ENCODE measurements at regions not wholly inside any gene's neighbourhood (a gene's known extent, or its start where the extent isn't known, plus 50 kb on each side); places are given as distances from the start of the nearest gene placed in this dataset.

DNA sequence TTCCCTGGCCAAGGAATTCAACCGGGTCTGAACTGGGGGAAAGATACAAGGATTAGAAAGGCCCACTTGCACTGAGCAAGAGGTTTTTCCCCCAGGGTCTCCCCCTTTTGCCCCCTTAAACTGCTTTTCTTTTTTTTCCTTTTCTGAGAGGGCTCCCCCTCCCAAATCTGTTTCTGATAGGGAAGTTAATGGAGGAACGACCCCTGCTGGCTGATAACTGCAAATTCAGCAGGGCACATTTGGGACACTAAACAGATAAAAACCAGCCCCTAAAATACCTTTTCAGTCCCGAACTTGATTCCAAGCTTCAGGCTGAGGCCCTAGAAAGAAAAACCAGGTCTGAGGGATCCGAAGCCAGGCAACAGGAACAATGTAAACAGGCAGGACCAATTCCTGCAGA, 1012.4 kb upstream of the CRIM1 start:
- Histone ChIP-seq H3K4me1 (ENCODE audit: insufficient read depth, low read length, poor library complexity, severe bottlenecking) (no peaks in the 10 kb centered on the region), H3K4me3 (ENCODE audit: low read length, poor library complexity, severe bottlenecking) (no peak overlapping the region), H3K79me2 (ENCODE audit: insufficient read depth, low read length) (no peaks in the 10 kb centered on the region), H3K36me3 (ENCODE audit: insufficient read depth, low read length) (no peaks in the 10 kb centered on the region), H3K27me3 (ENCODE audit: insufficient read depth, low read length, poor library complexity, severe bottlenecking) (no peaks in the 10 kb centered on the region), H3K9ac (ENCODE audit: low read depth, low read length, poor library complexity, severe bottlenecking) (no peak overlapping the region), H3K9me3 (ENCODE audit: insufficient read depth, low read depth, low read length) (no peaks in the 10 kb centered on the region), H3K4me2 (ENCODE audit: low read depth, low read length, poor library complexity, severe bottlenecking) (no peak overlapping the region), H3K9me2 (replicated peaks; ENCODE audit: low read depth, low read length) (no peaks in the 10 kb centered on the region), H2AFZ (ENCODE audit: low read length) (no peak overlapping the region), H3F3A (ENCODE audit: low read depth) (no peaks in the 10 kb centered on the region), H4K20me1 (ENCODE audit: insufficient read depth, low read length, poor library complexity, severe bottlenecking) (no peaks in the 10 kb centered on the region)
- TF ChIP-seq, protein P1, sequence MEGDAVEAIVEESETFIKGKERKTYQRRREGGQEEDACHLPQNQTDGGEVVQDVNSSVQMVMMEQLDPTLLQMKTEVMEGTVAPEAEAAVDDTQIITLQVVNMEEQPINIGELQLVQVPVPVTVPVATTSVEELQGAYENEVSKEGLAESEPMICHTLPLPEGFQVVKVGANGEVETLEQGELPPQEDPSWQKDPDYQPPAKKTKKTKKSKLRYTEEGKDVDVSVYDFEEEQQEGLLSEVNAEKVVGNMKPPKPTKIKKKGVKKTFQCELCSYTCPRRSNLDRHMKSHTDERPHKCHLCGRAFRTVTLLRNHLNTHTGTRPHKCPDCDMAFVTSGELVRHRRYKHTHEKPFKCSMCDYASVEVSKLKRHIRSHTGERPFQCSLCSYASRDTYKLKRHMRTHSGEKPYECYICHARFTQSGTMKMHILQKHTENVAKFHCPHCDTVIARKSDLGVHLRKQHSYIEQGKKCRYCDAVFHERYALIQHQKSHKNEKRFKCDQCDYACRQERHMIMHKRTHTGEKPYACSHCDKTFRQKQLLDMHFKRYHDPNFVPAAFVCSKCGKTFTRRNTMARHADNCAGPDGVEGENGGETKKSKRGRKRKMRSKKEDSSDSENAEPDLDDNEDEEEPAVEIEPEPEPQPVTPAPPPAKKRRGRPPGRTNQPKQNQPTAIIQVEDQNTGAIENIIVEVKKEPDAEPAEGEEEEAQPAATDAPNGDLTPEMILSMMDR (conservative IDR thresholded peaks at IDR 0.05; ENCODE audit: low read length): peak; percentile 45
- TF ChIP-seq EZH2phosphoT487 (IDR thresholded peaks at IDR 0.05; ENCODE audit: borderline replicate concordance): no peak

GRCh38 chr2:35339211-35339610, 1016.4 kb upstream of the CRIM1 start:
- Histone ChIP-seq H3F3A (ENCODE audit: low read depth) (no peaks in the 10 kb centered on the region), H3K36me3 (ENCODE audit: insufficient read depth, low read length) (no peaks in the 10 kb centered on the region), H2AFZ (ENCODE audit: low read length) (no peak overlapping the region), H3K9ac (ENCODE audit: low read depth, low read length, poor library complexity, severe bottlenecking) (no peak overlapping the region), H3K4me1 (ENCODE audit: insufficient read depth, low read length, poor library complexity, severe bottlenecking) (no peaks in the 10 kb centered on the region), H3K9me2 (replicated peaks; ENCODE audit: low read depth, low read length) (no peaks in the 10 kb centered on the region), H3K4me2 (ENCODE audit: low read depth, low read length, poor library complexity, severe bottlenecking) (no peak overlapping the region), H3K27me3 (ENCODE audit: insufficient read depth, low read length, poor library complexity, severe bottlenecking) (no peaks in the 10 kb centered on the region), H4K20me1 (ENCODE audit: insufficient read depth, low read length, poor library complexity, severe bottlenecking) (no peaks in the 10 kb centered on the region), H3K4me3 (ENCODE audit: low read length, poor library complexity, severe bottlenecking) (no peak overlapping the region), H3K9me3 (ENCODE audit: insufficient read depth, low read depth, low read length) (no peaks in the 10 kb centered on the region), H3K79me2 (ENCODE audit: insufficient read depth, low read length) (no peaks in the 10 kb centered on the region)
- TF ChIP-seq, protein P1 (conservative IDR thresholded peaks at IDR 0.05; ENCODE audit: low read length): no peak
- no peak for TF ChIP-seq EZH2phosphoT487 (IDR thresholded peaks at IDR 0.05; ENCODE audit: borderline replicate concordance)

- Histone ChIP-seq H3K36me3 (ENCODE audit: insufficient read depth, low read length) (no peaks in the 10 kb centered on the region), H3K79me2 (ENCODE audit: insufficient read depth, low read length) (no peaks in the 10 kb centered on the region), H3K4me1 (ENCODE audit: insufficient read depth, low read length, poor library complexity, severe bottlenecking) (no peaks in the 10 kb centered on the region), H3K9me3 (ENCODE audit: insufficient read depth, low read depth, low read length) (no peaks in the 10 kb centered on the region), H3K4me3 (ENCODE audit: low read length, poor library complexity, severe bottlenecking) (no peak overlapping the region), H3K9me2 (replicated peaks; ENCODE audit: low read depth, low read length) (no peaks in the 10 kb centered on the region), H3K9ac (ENCODE audit: low read depth, low read length, poor library complexity, severe bottlenecking) (no peak overlapping the region), H3K4me2 (ENCODE audit: low read depth, low read length, poor library complexity, severe bottlenecking) (no peak overlapping the region), H4K20me1 (ENCODE audit: insufficient read depth, low read length, poor library complexity, severe bottlenecking) (no peaks in the 10 kb centered on the region), H3K27me3 (ENCODE audit: insufficient read depth, low read length, poor library complexity, severe bottlenecking) (no peaks in the 10 kb centered on the region), H3F3A (ENCODE audit: low read depth) (no peaks in the 10 kb centered on the region), H2AFZ (ENCODE audit: low read length) (no peak overlapping the region)
- TF ChIP-seq, protein P1 (conservative IDR thresholded peaks at IDR 0.05; ENCODE audit: low read length): no peak
These were observed 1017.7 kb upstream of the CRIM1 start for GRCh38 chr2:35337922-35338321.
